Head of caudate nucleus (tissue), 42 donors: ENCODE measurements at regions not wholly inside any gene's neighbourhood (a gene's known extent, or its start where the extent isn't known, plus 50 kb on each side); places are given as distances from the start of the nearest gene placed in this dataset.

Experiments used
- DNase-seq, 42 donors: peaks; one replicate each; pipeline versions ENCODE4 v3.0.0 to v3.0.0-alpha.2; 2020 to 2021; ENCODE audit warnings: mixed read lengths in 7 of 42
- intact Hi-C: fragments of 100-400 bp; cut with DNase I; formaldehyde crosslinking; loops from one replicate; pipeline ENCODE4 v1.15.0; 2022

GRCh38 chr2:58638256-58638805 lies 397.2 kb upstream of the FANCL start:
- no peak for DNase-seq
- intact Hi-C loops, result no loop called here

- intact Hi-C loops, result no loop called here
- no peak for DNase-seq
Observed at GRCh38 chr2:58636872-58637271, 395.7 kb upstream of the FANCL start.

GRCh38 chr2:58635801-58636375 lies 394.8 kb upstream of the FANCL start:
- intact Hi-C loops, result no loop called here
- no peak for DNase-seq

GRCh38 chr2:58634653-58635370 lies 393.7 kb upstream of the FANCL start:
- intact Hi-C loops, result no loop called here

GRCh38 chr2:58633613-58634365 lies 392.7 kb upstream of the FANCL start:
- DNase-seq, result no peak
- intact Hi-C loops, result no loop called here

More at GRCh38 chr2:58634653-58635370, 393.7 kb upstream of the FANCL start:
- no peak for DNase-seq

- intact Hi-C loops, result no loop called here
- no peak for DNase-seq
Observed at GRCh38 chr2:58631986-58632385, 390.9 kb upstream of the FANCL start.

- DNase-seq, result no peak
- intact Hi-C loops, result no loop called here
Observed at GRCh38 chr2:58629545-58630119, 388.5 kb upstream of the FANCL start.

GRCh38 chr2:58620896-58621295 lies 379.8 kb upstream of the FANCL start:
- intact Hi-C loops, result no loop called here
- DNase-seq, result no peak

GRCh38 chr2:58620093-58620492 lies 379.0 kb upstream of the FANCL start:
- intact Hi-C loops, result no loop called here

GRCh38 chr2:58616961-58617360 lies 375.8 kb upstream of the FANCL start:
- intact Hi-C loops, result no loop called here
- no peak for DNase-seq

More at GRCh38 chr2:58620093-58620492, 379.0 kb upstream of the FANCL start:
- no peak for DNase-seq

- DNase-seq, result no peak
- intact Hi-C loops, result no loop called here
Observed at GRCh38 chr2:58614219-58614618, 373.1 kb upstream of the FANCL start.

- DNase-seq, result no peak
- intact Hi-C loops, result no loop called here
Observed at GRCh38 chr2:58612973-58613372, 371.8 kb upstream of the FANCL start.

GRCh38 chr2:58609326-58609725 lies 368.2 kb upstream of the FANCL start:
- no peak for DNase-seq
- intact Hi-C loops, result no loop called here

GRCh38 chr2:58608146-58608545 lies 367.0 kb upstream of the FANCL start:
- DNase-seq, result no peak
- intact Hi-C loops, result no loop called here

- no peak for DNase-seq
- intact Hi-C loops, result no loop called here
Observed at GRCh38 chr2:58607448-58607847, 366.3 kb upstream of the FANCL start.

- intact Hi-C loops, result no loop called here
Observed at GRCh38 chr2:58606799-58607198, 365.7 kb upstream of the FANCL start.

GRCh38 chr2:58604096-58604495 lies 363.0 kb upstream of the FANCL start:
- intact Hi-C loops, result no loop called here
- no peak for DNase-seq

More at GRCh38 chr2:58606799-58607198, 365.7 kb upstream of the FANCL start:
- no peak for DNase-seq

- DNase-seq, result no peak
- intact Hi-C loops, result no loop called here
Observed at GRCh38 chr2:58601017-58601416, 359.9 kb upstream of the FANCL start.

GRCh38 chr2:58598171-58598570 lies 357.0 kb upstream of the FANCL start:
- DNase-seq, result no peak
- intact Hi-C loops, result no loop called here

GRCh38 chr2:58595714-58596113 lies 354.6 kb upstream of the FANCL start:
- intact Hi-C loops, result no loop called here

More at GRCh38 chr2:58595714-58596113, 354.6 kb upstream of the FANCL start:
- DNase-seq, result no peak
